Fibroblast of lung (primary cell): ENCODE measurements at regions not wholly inside any gene's neighbourhood (a gene's known extent, or its start where the extent isn't known, plus 50 kb on each side); places are given as distances from the start of the nearest gene placed in this dataset.

Experiments
- DNase-seq, 2 donors: peaks; one replicate each; pipeline versions ENCODE4 v3.0.0 to v3.0.0-alpha.2; 2010; ENCODE audit warnings: low read depth in 2 of 2
- H2AFZ ChIP-seq: 2 replicates; pipeline ENCODE4 v1.5.1; 2012; ENCODE audit warnings: low read length, control low read depth, inconsistent platforms
- H3K27ac ChIP-seq: 2 replicates; pipeline ENCODE4 v1.5.1; 2011; ENCODE audit warnings: low read length, control low read depth; ENCODE audit not compliant: insufficient read depth
- H3K27me3 ChIP-seq: 2 replicates; pipeline ENCODE4 v1.5.1; 2011; ENCODE audit warnings: mild to moderate bottlenecking, low read length; ENCODE audit not compliant: control insufficient read depth, insufficient read depth
- H3K36me3 ChIP-seq: 2 replicates; pipeline ENCODE4 v1.5.1; 2011; ENCODE audit warnings: low read length; ENCODE audit not compliant: control insufficient read depth, insufficient read depth
- H3K4me1 ChIP-seq: 2 replicates; pipeline ENCODE4 v1.5.1; 2011; ENCODE audit warnings: low read length; ENCODE audit not compliant: control insufficient read depth, insufficient read depth; ENCODE audit errors: extremely low read depth
- H3K4me2 ChIP-seq: 2 replicates; pipeline ENCODE4 v1.5.1; 2011; ENCODE audit warnings: low read length, control low read depth; ENCODE audit not compliant: insufficient read depth; ENCODE audit errors: extremely low read depth
- H3K4me3 ChIP-seq, 4 experiments: fragments of 200-600 bp in 1 of 4; sonication (generic) in 1 of 4; replicated peaks in 1 of 4; 2 replicates each; pipeline ENCODE4 v1.5.1; 2011 to 2016; ENCODE audit warnings: low read length in 4 of 4, low read depth in 3 of 4, mild to moderate bottlenecking in 3 of 4, control low read depth in 2 of 4, inconsistent platforms in 1 of 4, mixed read lengths in 1 of 4; ENCODE audit not compliant: insufficient read depth in 1 of 4; ENCODE audit errors: control extremely low read depth in 1 of 4
- H3K79me2 ChIP-seq: 2 replicates; pipeline ENCODE4 v1.5.1; 2012; ENCODE audit warnings: mild to moderate bottlenecking, low read length, inconsistent platforms; ENCODE audit not compliant: control insufficient read depth, insufficient read depth
- H3K9ac ChIP-seq: 2 replicates; pipeline ENCODE4 v1.5.1; 2011; ENCODE audit warnings: mild to moderate bottlenecking, low read length, control low read depth; ENCODE audit not compliant: insufficient read depth
- H3K9me3 ChIP-seq: 2 replicates; pipeline ENCODE4 v1.5.1; 2012; ENCODE audit warnings: low read depth, low read length; ENCODE audit not compliant: control insufficient read depth, insufficient read depth
- H4K20me1 ChIP-seq: 2 replicates; pipeline ENCODE4 v1.5.1; 2011; ENCODE audit warnings: low read length; ENCODE audit not compliant: control insufficient read depth, insufficient read depth; ENCODE audit errors: extremely low read depth
- EZH2 ChIP-seq: IDR thresholded peaks from 2 replicates; pipeline ENCODE4 v1.5.1; 2012; ENCODE audit warnings: low read length, control low read depth, mild to moderate bottlenecking; ENCODE audit errors: missing control alignments
- TF ChIP-seq, protein P1 (sequence below), 2 donors: IDR thresholded peaks in 1 of 2; conservative IDR thresholded peaks in 1 of 2; 1 replicate in 1 of 2; 2 replicates in 1 of 2; pipeline ENCODE4 v1.5.1; 2011 to 2012; ENCODE audit warnings: low read length in 2 of 2, control low read depth in 1 of 2, inconsistent platforms in 1 of 2, low read depth in 1 of 2, mild to moderate bottlenecking in 1 of 2

GRCh38 chr7:46713868-46714596 lies 793.0 kb upstream of the IGFBP3 start:
- no peaks in the 10 kb centered on the region for H3K36me3 ChIP-seq
- H3K27ac ChIP-seq: no peak overlapping the region
- no peaks in the 10 kb centered on the region for H3K4me1 ChIP-seq
- no peaks in the 10 kb centered on the region for H3K79me2 ChIP-seq
- H4K20me1 ChIP-seq: no peaks in the 10 kb centered on the region
- TF ChIP-seq, protein P1, sequence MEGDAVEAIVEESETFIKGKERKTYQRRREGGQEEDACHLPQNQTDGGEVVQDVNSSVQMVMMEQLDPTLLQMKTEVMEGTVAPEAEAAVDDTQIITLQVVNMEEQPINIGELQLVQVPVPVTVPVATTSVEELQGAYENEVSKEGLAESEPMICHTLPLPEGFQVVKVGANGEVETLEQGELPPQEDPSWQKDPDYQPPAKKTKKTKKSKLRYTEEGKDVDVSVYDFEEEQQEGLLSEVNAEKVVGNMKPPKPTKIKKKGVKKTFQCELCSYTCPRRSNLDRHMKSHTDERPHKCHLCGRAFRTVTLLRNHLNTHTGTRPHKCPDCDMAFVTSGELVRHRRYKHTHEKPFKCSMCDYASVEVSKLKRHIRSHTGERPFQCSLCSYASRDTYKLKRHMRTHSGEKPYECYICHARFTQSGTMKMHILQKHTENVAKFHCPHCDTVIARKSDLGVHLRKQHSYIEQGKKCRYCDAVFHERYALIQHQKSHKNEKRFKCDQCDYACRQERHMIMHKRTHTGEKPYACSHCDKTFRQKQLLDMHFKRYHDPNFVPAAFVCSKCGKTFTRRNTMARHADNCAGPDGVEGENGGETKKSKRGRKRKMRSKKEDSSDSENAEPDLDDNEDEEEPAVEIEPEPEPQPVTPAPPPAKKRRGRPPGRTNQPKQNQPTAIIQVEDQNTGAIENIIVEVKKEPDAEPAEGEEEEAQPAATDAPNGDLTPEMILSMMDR (conservative IDR thresholded peaks at IDR 0.05 in 1 of 2, IDR thresholded peaks at IDR 0.05 in 1 of 2; ENCODE audit: low read depth in 1 of 2, low read length in 2 of 2): no peak
- TF ChIP-seq EZH2: no peak
- no peak overlapping the region for H2AFZ ChIP-seq
- H3K4me3 ChIP-seq: no peak overlapping the region
- no peaks in the 10 kb centered on the region for H3K9me3 ChIP-seq
- no peaks in the 10 kb centered on the region for H3K27me3 ChIP-seq
- H3K4me2 ChIP-seq: no peak overlapping the region
- DNase-seq: peak in 1 of 2 donors; percentile 45
- H3K9ac ChIP-seq: no peak overlapping the region

- Histone ChIP-seq H3K9me3 (no peaks in the 10 kb centered on the region), H3K9ac (no peak overlapping the region), H3K4me2 (no peak overlapping the region), H3K36me3 (no peaks in the 10 kb centered on the region), H3K79me2 (no peaks in the 10 kb centered on the region), H4K20me1 (no peaks in the 10 kb centered on the region), H3K4me1 (no peaks in the 10 kb centered on the region), H2AFZ (no peak overlapping the region), H3K27me3 (no peaks in the 10 kb centered on the region), H3K4me3 (no peak overlapping the region), H3K27ac (no peak overlapping the region)
- DNase-seq: peak in 1 of 2 donors; percentile 16
- TF ChIP-seq, protein P1 (conservative IDR thresholded peaks at IDR 0.05 in 1 of 2, IDR thresholded peaks at IDR 0.05 in 1 of 2; ENCODE audit: low read depth in 1 of 2, low read length in 2 of 2): no peak
These were observed 789.9 kb upstream of the IGFBP3 start for GRCh38 chr7:46710927-46711326.

- DNase-seq: peak in 1 of 2 donors; percentile 76
- H4K20me1 ChIP-seq: no peaks in the 10 kb centered on the region
- H3K27ac ChIP-seq: no peak overlapping the region
- no peak for TF ChIP-seq EZH2
- TF ChIP-seq, protein P1 (conservative IDR thresholded peaks at IDR 0.05 in 1 of 2, IDR thresholded peaks at IDR 0.05 in 1 of 2; ENCODE audit: low read depth in 1 of 2, low read length in 2 of 2): no peak
- H3K9me3 ChIP-seq: no peaks in the 10 kb centered on the region
- peaks cover 5% of the 10 kb centered on the region for H3K4me1 ChIP-seq
- H3K79me2 ChIP-seq: no peaks in the 10 kb centered on the region
- H3K4me3 ChIP-seq: no peak overlapping the region
- no peaks in the 10 kb centered on the region for H3K36me3 ChIP-seq
- no peak overlapping the region for H2AFZ ChIP-seq
- H3K9ac ChIP-seq: no peak overlapping the region
- no peaks in the 10 kb centered on the region for H3K27me3 ChIP-seq
- no peak overlapping the region for H3K4me2 ChIP-seq
These were observed 786.9 kb upstream of the IGFBP3 start for GRCh38 chr7:46707973-46708372.
